ELR (cell line): ENCODE measurements at regions not wholly inside any gene's neighbourhood (a gene's known extent, or its start where the extent isn't known, plus 50 kb on each side); places are given as distances from the start of the nearest gene placed in this dataset.
"Not testable (repeated sequence)": the region's sequence is repeated elsewhere in the genome, so short reads cannot be mapped to it uniquely, and the experiment has no call there.

ENCODE experiments used
- DNase-seq: peaks from one replicate; pipeline ENCODE4 v3.0.0-alpha.2; 2015; ENCODE audit warnings: low read depth

- DNase-seq, result no peak
These were observed 667.2 kb upstream of the ZNF608 start for GRCh38 chr5:125413496-125414274.

- DNase-seq, result no peak
These were observed 668.7 kb upstream of the ZNF608 start for GRCh38 chr5:125415126-125415525.

- no peak for DNase-seq
These were observed 669.6 kb upstream of the ZNF608 start for GRCh38 chr5:125416055-125416454.

DNA sequence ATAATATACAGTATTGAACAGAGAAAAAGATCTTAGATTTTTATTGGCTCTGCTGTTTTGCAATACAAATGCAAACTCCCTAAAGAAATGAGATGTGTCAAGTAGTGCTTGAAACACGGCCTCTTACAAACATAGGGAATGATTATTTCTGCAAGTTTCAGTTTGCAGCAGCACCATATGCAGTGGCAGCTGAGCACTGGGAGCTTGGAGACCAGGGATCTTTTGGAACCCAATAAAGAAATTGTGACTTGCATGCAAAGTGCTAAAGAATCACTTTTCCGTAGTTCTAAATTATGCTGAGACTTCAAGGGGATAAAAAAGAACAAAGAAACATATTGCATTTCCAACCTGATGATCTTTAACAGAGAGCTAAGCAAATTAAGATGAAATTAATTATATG is 674.6 kb upstream of the ZNF608 start:
- no peak for DNase-seq

- DNase-seq, result no peak
These were observed 675.9 kb upstream of the ZNF608 start for GRCh38 chr5:125422342-125422741.

DNA sequence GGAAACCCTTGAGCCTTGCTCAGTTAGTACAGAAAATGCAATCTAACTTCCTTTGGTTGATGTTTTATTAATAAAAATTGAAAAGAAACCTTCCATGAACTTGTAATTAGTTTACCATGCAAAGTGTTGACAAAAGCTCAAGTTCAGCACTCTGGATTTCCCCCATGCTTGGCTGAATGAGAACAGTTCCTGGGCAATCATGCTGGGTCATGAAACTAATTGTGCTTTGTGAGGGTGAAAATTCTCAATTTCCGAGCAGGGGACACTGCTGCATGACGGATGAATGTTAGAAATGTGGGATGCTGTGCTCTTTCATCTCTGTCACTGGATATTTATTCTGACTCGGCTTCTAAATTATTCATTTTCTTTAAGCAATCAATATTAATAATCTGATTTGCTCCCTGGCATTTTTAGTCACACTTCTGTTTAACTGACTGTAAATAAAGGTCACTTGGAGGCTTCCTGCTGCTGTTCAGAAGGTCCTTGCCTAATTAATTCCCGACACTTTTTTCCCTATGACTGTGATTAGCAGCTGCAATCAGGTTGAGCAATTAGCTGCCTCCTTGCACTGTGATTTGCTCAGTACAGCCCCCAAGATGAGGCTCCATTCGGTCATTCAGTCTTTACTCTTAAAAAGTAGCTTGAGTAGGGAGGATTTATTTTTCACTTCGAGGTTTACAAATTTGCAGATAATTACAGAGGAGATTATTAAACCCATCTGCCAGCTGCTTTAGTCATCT is 678.1 kb upstream of the ZNF608 start:
- DNase-seq, result no peak

DNA sequence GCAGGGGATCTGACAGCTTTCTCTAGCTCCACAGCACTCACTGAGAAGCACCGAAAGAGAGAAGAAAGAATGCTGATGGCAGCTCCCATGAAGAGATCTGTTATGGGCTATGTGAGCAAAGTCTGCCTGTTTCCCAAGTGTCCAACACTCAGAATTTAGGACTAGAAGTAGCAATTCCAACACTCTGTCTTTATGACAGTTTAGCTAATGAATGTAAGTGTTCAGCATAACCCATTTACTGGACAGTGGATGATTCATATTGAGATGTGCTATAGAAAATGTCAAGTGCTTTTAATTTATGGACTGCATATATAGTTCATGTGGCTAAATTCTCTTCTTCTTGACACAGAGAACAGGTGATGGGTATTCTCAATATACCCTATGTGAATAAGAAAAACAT is 683.1 kb upstream of the ZNF608 start:
- DNase-seq, result no peak

DNA sequence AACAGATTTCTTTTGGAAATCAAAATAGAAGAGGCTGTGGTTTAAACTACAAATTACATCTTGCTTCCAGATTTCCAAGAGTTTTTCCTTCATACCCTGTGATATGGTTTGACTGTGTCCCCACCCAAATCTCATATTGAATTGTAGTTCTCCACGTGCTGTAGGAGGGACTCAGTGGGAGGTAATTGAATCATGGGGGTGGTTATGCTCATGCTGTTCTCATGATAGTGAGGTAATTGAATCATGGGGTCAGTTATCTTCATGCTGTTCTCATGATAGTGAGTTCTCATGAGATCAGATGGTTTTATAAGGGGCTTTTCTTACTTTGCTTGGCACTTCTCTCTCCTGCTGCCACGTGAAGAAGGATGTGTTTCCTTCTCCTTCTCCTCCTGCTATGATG is 687.0 kb upstream of the ZNF608 start:
- DNase-seq, result no peak

GRCh38 chr5:125439243-125439642 is 692.8 kb upstream of the ZNF608 start:
- no peak for DNase-seq

DNA sequence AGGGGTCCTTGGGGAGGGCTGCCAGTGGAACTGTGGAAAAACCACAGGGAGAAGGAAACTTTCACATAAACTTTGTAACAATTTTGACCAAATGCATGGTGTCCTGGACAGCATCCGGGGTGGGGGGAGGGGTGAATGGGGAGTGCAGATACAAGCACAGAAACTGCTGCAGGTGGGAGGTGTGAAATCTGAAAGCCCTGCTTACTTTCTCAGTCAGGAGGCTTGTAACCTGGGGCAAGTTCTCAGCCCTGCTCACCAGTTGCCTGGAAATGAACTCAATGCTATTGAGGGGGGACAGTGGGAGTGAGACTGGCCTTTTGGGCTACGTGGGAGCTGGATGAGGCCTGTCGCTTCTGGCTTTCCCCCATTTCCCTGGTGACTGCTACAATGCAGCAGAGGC is 694.5 kb upstream of the ZNF608 start:
- no peak for DNase-seq

DNA sequence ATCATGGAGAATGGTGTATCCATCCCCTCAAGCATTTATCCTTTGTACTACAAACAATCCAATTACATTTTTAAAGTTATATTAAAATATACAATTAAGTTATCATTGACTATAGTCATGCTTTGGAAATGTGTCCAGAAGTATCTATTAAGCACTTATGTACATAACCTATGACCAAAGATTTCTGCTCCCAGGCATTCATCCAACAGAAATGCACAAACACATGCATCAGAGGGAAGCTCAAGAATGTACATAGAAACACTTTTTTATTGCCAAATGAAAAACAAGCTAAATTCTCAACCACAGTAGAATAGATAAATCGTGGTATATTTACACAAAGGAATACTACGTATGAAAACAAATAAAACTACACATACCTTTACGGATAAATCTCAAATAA is 700.5 kb upstream of the ZNF608 start:
- no peak for DNase-seq

DNA sequence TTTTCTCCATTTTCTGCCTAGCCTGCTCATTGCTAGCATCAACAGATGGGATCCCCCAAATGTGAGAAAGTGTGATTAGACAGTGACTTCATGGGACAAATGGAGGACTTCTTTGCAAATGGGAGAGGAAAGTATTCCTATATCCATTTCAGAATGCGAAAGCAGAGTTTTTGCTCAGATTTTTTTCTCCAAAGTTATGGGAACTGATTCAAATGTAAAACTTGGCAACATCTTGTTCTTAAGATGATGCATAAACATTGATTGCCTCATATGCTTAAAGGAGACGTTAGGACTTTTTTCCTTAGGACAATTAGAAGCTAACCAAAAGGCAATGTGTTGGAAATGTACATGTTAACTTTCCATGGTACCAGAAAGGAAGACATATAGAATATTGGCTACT is 704.3 kb upstream of the ZNF608 start:
- DNase-seq, result no peak

DNA sequence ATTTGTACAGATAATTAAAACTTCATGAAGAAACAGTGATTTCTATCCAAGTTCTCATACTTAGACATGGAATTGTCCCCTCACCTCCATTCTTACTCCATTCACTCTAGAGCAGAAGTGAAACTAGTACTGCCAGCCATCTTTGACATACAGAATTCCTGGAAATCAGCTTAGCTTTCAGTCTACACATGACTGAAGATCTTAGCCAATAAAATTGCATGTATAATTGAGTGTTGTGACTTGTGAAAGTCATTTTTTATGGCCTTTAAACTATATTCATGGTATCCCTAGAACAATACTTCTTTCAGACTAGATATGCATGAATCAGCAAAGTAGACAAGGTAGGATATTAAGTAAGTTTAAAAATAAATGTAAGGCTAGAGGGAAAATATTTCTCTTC is 705.2 kb upstream of the ZNF608 start:
- DNase-seq, result no peak

- DNase-seq, result no peak
These were observed 706.6 kb upstream of the ZNF608 start for GRCh38 chr5:125452991-125453390.

- no peak for DNase-seq
These were observed 708.6 kb upstream of the ZNF608 start for GRCh38 chr5:125455041-125455440.

GRCh38 chr5:125456005-125456404 is 709.6 kb upstream of the ZNF608 start:
- not testable (repeated sequence) for DNase-seq

- no peak for DNase-seq
These were observed 711.2 kb upstream of the ZNF608 start for GRCh38 chr5:125457617-125458016.

- DNase-seq, result not testable (repeated sequence)
These were observed 712.5 kb upstream of the ZNF608 start for GRCh38 chr5:125458949-125459348.

GRCh38 chr5:125461641-125462072 is 715.2 kb upstream of the ZNF608 start:
- no peak for DNase-seq

DNA sequence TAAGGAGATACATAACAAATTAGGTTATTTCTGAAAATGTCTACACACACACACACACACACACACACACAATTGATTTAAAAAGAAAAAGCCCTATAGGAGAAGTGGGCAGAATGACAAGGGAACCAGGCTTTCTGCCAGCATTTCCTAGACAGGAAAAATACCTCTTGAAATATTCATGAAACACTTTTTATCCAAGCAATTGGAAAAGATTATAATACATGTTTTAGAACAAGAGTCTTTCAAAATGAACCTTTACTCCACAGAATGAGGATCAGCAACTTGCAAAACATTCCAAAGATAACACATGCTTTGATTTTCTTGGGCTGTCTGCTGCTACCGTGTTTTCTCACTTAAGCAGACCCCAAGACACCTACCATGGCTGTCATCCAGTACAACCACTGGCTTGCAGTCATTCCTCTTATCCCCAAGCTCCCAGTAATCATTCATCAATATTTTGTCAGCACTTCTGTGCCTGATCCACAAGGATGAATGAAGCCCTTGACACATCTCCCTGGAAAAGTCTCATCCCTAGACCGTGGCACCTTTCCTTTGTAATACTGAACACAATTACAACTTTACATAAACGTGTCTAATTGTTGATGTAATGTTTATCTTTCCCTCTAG is 717.1 kb upstream of the ZNF608 start:
- DNase-seq, result no peak

DNA sequence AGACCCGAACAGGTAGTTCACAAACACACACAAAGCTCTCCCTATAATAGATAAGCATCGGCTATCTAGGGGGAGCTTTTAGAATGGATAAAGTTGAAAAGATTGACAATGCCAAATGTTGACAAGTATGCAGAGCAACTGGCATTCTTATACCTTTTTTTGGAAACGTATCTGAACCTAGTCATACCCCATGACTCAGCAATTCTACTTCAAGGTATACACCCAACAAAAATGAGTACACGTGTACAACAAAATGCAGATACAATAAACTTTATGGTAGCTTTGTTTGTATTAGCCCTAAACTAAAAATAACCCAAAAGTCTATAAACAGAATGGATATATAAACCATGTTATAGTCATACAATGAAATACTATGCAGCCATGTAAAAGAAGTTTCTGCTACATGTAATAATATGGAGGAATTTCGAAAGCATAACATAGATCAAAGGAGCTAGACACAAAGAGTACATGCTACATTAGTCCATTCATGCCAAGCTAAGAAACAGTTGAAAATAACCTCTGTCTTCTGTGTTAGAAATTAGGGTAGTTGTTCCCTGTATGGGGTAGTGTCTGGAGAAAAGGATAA is 718.5 kb upstream of the ZNF608 start:
- DNase-seq, result no peak

DNA sequence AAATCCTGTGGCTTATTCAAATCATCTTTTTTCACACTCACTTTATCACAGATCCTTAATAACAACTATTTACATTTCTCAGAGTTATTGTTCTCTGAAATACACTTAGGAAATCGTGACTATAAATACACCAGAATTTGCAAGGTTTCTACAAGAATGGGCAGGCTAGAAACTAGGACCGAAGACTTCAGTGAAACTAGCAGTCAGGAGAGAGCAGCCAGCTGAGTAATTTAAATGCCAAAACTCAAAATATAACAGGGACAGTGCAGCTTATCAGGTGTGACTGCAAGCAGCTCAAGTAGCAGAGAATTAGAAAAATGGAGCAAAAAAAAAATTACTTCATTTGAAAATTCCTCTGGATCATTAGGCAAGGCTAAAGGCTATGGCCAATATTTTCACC is 719.3 kb upstream of the ZNF608 start:
- no peak for DNase-seq

- no peak for DNase-seq
These were observed 720.8 kb upstream of the ZNF608 start for GRCh38 chr5:125467222-125467621.
